Trophoblast cell (in vitro differentiated cells and primary cell): ENCODE measurements at regions not wholly inside any gene's neighbourhood (a gene's known extent, or its start where the extent isn't known, plus 50 kb on each side); places are given as distances from the start of the nearest gene placed in this dataset.
A peak's percentile ranks its signal among the peaks of the same experiment; 100 is the strongest.

Source experiments
- DNase-seq, 2 donors: peaks; one replicate each; pipeline ENCODE4 v3.0.0-alpha.2; 2016
- H2AFZ ChIP-seq: 2 replicates; pipeline ENCODE4 v1.6.1; 2013; ENCODE audit warnings: low read length, moderate library complexity, mild to moderate bottlenecking; ENCODE audit not compliant: insufficient read depth, poor library complexity
- H2AK5ac ChIP-seq: 2 replicates; pipeline ENCODE4 v1.6.1; 2013; ENCODE audit warnings: mild to moderate bottlenecking, low read length
- H2BK120ac ChIP-seq: 2 replicates; pipeline ENCODE4 v1.6.1; 2013; ENCODE audit warnings: low read length, mild to moderate bottlenecking, moderate library complexity; ENCODE audit not compliant: insufficient read depth, poor library complexity
- H2BK12ac ChIP-seq: 2 replicates; pipeline ENCODE4 v1.6.1; 2013; ENCODE audit warnings: mild to moderate bottlenecking, low read length, moderate library complexity
- H2BK5ac ChIP-seq: 2 replicates; pipeline ENCODE4 v1.6.1; 2013; ENCODE audit warnings: low read length, low read depth, moderate library complexity, mild to moderate bottlenecking; ENCODE audit not compliant: poor library complexity
- H3K14ac ChIP-seq: 2 replicates; pipeline ENCODE4 v1.6.1; 2013; ENCODE audit warnings: mild to moderate bottlenecking, low read length
- H3K18ac ChIP-seq: 2 replicates; pipeline ENCODE4 v1.6.1; 2013; ENCODE audit warnings: mild to moderate bottlenecking, low read length
- H3K23ac ChIP-seq: 2 replicates; pipeline ENCODE4 v1.6.1; 2013; ENCODE audit warnings: low read length
- H3K27ac ChIP-seq: 2 replicates; pipeline ENCODE4 v1.5.1; 2013; ENCODE audit warnings: low read depth, mild to moderate bottlenecking, inconsistent platforms, low read length, moderate library complexity
- H3K27me3 ChIP-seq: 2 replicates; pipeline ENCODE4 v1.6.1; 2013; ENCODE audit warnings: inconsistent platforms, mild to moderate bottlenecking, low read length, moderate library complexity; ENCODE audit not compliant: insufficient read depth
- H3K36me3 ChIP-seq, 2 experiments: 1 replicate in 1 of 2; 2 replicates in 1 of 2; pipeline ENCODE4 v1.6.1; 2013; ENCODE audit warnings: low read length in 2 of 2, mild to moderate bottlenecking in 2 of 2, moderate library complexity in 1 of 2; ENCODE audit not compliant: insufficient read depth in 2 of 2, control insufficient read depth in 1 of 2
- H3K4ac ChIP-seq: 2 replicates; pipeline ENCODE4 v1.6.1; 2013; ENCODE audit warnings: low read depth, mild to moderate bottlenecking, low read length, moderate library complexity
- H3K4me1 ChIP-seq, 2 experiments: 1 replicate in 1 of 2; 2 replicates in 1 of 2; pipeline ENCODE4 v1.6.1; 2013; ENCODE audit warnings: low read length in 2 of 2, mild to moderate bottlenecking in 2 of 2, moderate library complexity in 1 of 2; ENCODE audit not compliant: insufficient read depth in 2 of 2, control insufficient read depth in 1 of 2
- H3K4me2 ChIP-seq: 2 replicates; pipeline ENCODE4 v1.6.1; 2013; ENCODE audit warnings: inconsistent platforms, mild to moderate bottlenecking, low read length, moderate library complexity
- H3K4me3 ChIP-seq: 2 replicates; pipeline ENCODE4 v1.5.1; 2013; ENCODE audit warnings: mild to moderate bottlenecking, low read depth, low read length, inconsistent platforms
- H3K79me1 ChIP-seq: one replicate; pipeline ENCODE4 v1.6.1; 2013; ENCODE audit warnings: low read length
- H3K79me2 ChIP-seq: 2 replicates; pipeline ENCODE4 v1.6.1; 2013; ENCODE audit warnings: low read length, mild to moderate bottlenecking; ENCODE audit not compliant: control insufficient read depth, insufficient read depth, poor library complexity
- H3K9ac ChIP-seq: 2 replicates; pipeline ENCODE4 v1.6.1; 2013; ENCODE audit warnings: mild to moderate bottlenecking, low read length
- H3K9me3 ChIP-seq: 2 replicates; pipeline ENCODE4 v1.6.1; 2013; ENCODE audit warnings: low read depth, mild to moderate bottlenecking, control low read depth, inconsistent platforms, low read length; ENCODE audit not compliant: insufficient read depth
- H4K12ac ChIP-seq: 2 replicates; pipeline ENCODE4 v1.6.1; 2013; ENCODE audit warnings: low read depth, mild to moderate bottlenecking, low read length, moderate library complexity
- H4K8ac ChIP-seq: 2 replicates; pipeline ENCODE4 v1.6.1; 2013; ENCODE audit warnings: low read depth, mild to moderate bottlenecking, low read length, moderate library complexity
- H4K91ac ChIP-seq: one replicate; pipeline ENCODE4 v1.6.1; 2013; ENCODE audit warnings: low read depth, mild to moderate bottlenecking, low read length, moderate library complexity
- WGBS: extraction: QIAGEN DNeasy Blood & Tissue Kit; methylation state at CpG from one replicate; pipeline ENCODE4 v1.1.7; 2013; ENCODE audit warnings: missing lambda C conversion rate; ENCODE audit not compliant: insufficient read length, insufficient coverage; ENCODE audit errors: extremely low coverage; 5-methylcytosine and 5-hydroxymethylcytosine counted together

DNA sequence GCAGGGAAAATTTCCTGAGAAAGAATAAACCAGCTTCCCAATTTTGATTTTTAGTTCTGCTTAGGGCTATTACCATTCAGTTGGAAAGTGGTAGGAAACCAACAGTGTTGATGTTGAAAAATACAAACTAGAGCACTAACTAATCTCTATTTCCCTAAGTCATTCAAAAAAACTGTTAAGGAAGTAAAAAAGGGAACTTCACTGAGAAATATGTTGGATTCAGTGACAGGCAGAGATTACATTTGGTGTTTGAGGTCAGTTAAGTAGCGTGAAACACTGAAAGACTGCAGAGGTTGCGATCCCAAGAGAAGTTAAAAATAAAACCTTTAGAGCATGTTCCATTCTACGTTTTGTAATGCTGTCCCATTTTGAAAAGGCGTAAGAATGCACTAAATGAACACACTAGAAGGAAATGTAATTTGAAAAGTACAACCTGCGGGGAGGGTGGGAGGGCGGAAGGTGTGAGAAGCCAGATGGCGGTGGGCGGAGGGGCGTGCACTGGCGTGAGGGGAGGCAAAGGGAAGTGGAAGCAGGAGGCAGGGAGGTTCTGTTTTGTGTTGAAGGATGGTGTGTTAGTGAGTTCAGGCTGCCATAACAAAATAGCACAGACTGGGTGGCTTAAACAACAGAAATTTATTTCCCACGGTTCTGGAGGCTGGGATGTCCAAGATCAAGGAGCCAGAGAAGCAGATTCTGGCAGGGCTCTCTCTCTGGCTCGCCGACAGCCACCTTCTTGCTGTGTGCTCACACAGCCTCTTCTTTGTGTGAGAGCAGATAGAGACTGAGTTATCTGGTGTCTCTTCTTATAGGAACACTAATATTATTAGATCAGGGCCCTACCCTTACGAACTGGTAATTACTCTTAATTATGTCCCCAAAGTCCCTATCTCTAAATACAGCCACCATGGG lies 94.3 kb upstream of the KCTD1 start:
- no peaks in the 10 kb centered on the region for H3K27me3 ChIP-seq
- H4K12ac ChIP-seq = no peak overlapping the region
- H2BK120ac ChIP-seq = no peak overlapping the region
- H2AK5ac ChIP-seq = no peak overlapping the region
- H3K27ac ChIP-seq = no peak overlapping the region
- H4K8ac ChIP-seq = no peak overlapping the region
- no peak overlapping the region for H4K91ac ChIP-seq
- H3K9me3 ChIP-seq = no peaks in the 10 kb centered on the region
- no peaks in the 10 kb centered on the region for H3K4me1 ChIP-seq
- H2BK12ac ChIP-seq = no peak overlapping the region
- no peak overlapping the region for H2BK5ac ChIP-seq
- no CpG with 5 or more reads among the region's 14 CpGs for WGBS
- H3K9ac ChIP-seq = no peak overlapping the region
- no peak overlapping the region for H3K23ac ChIP-seq
- H3K79me1 ChIP-seq = no peaks in the 10 kb centered on the region
- H3K14ac ChIP-seq = no peak overlapping the region
- no peak overlapping the region for H3K4ac ChIP-seq
- peak in 1 of 2 donors; percentile 2 for DNase-seq
- H3K4me2 ChIP-seq = no peak overlapping the region
- no peaks in the 10 kb centered on the region for H3K79me2 ChIP-seq
- no peak overlapping the region for H2AFZ ChIP-seq
- H3K36me3 ChIP-seq = no peaks in the 10 kb centered on the region
- H3K18ac ChIP-seq = no peak overlapping the region
- no peak overlapping the region for H3K4me3 ChIP-seq

DNA sequence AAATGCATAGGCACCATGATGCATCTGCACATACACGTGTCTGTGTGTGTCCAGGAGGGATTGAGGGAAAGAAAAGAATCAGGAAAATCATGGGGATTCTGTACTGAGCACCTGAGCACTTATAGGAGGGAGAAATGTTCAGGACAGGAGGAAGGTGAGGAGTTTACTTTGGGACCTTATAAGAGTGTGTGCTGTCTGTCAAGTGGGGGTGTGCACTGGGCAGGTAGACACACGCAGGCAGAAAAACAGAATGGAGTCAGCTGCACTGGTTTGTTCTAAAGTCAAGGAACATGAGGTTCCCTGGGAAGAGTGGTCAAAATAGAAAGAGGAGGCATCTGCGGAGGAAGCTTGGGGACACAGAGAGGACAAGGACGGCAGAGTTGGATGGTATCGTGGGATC lies 92.2 kb upstream of the KCTD1 start:
- Histone ChIP-seq H2BK12ac (no peak overlapping the region), H3K79me2 (no peaks in the 10 kb centered on the region), H3K4me3 (no peak overlapping the region), H3K4me1 (no peaks in the 10 kb centered on the region), H3K27ac (no peak overlapping the region), H4K12ac (no peak overlapping the region), H4K91ac (no peak overlapping the region), H3K9me3 (no peaks in the 10 kb centered on the region), H3K79me1 (no peaks in the 10 kb centered on the region), H4K8ac (no peak overlapping the region), H2AK5ac (no peak overlapping the region), H2BK5ac (no peak overlapping the region), H3K36me3 (no peaks in the 10 kb centered on the region), H3K4me2 (no peak overlapping the region), H3K14ac (no peak overlapping the region), H2BK120ac (no peak overlapping the region), H3K27me3 (no peaks in the 10 kb centered on the region), H3K4ac (no peak overlapping the region), H3K23ac (no peak overlapping the region), H2AFZ (no peak overlapping the region), H3K9ac (no peak overlapping the region), H3K18ac (no peak overlapping the region)
- DNase-seq = no peak
- WGBS = no CpG with 5 or more reads among the region's 5 CpGs

DNA sequence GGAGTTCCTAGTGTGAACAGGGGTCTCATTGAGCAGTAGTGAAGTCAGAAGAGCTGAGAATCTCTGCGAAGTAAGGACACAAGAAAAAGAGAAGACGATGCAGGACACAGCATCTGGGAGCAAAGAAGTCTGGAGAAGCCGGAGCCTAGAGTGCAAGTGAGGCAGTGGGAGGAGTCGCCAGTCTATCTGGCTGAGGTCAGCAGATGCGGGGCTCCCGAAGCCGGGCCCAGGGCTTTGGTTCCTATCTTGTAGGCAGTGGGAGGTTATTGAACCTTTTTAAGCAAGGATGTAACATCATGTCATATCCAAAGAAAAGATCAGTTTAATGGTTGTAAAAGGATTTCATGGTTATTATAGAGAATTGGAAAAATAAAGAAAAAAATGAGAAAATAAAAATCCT lies 90.8 kb upstream of the KCTD1 start:
- no peak overlapping the region for H3K18ac ChIP-seq
- no peaks in the 10 kb centered on the region for H3K36me3 ChIP-seq
- no peak overlapping the region for H4K8ac ChIP-seq
- no peak overlapping the region for H2BK12ac ChIP-seq
- no peak overlapping the region for H2AFZ ChIP-seq
- H3K4me1 ChIP-seq = no peaks in the 10 kb centered on the region
- no peaks in the 10 kb centered on the region for H3K9me3 ChIP-seq
- no peak overlapping the region for H2AK5ac ChIP-seq
- no peak overlapping the region for H4K12ac ChIP-seq
- H3K79me1 ChIP-seq = no peaks in the 10 kb centered on the region
- H2BK120ac ChIP-seq = no peak overlapping the region
- H3K79me2 ChIP-seq = no peaks in the 10 kb centered on the region
- H4K91ac ChIP-seq = no peak overlapping the region
- H2BK5ac ChIP-seq = no peak overlapping the region
- H3K4me2 ChIP-seq = no peak overlapping the region
- WGBS = no CpG with 5 or more reads among the region's 7 CpGs
- H3K27ac ChIP-seq = no peak overlapping the region
- no peak overlapping the region for H3K14ac ChIP-seq
- DNase-seq = no peak
- H3K27me3 ChIP-seq = no peaks in the 10 kb centered on the region
- H3K4ac ChIP-seq = no peak overlapping the region
- no peak overlapping the region for H3K4me3 ChIP-seq
- H3K9ac ChIP-seq = no peak overlapping the region
- H3K23ac ChIP-seq = no peak overlapping the region

DNA sequence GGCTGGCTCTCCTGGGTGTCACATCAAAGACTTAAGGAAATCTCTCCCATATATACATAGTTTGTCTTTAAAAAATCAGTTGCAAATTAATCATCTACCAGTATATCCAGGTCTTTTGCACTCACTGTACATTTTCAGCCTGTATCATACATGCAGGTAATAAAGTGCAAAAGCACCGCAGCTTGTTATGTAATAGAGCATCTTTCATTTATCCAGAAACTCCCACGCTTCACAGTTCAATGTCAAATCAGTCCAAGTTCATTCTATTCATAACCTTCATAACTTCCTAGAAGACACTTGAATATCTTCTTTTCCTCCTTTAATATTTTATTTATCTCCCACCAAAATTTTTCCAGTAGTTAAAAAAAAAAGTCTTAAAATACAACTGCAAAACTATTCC lies 89.6 kb upstream of the KCTD1 start:
- Histone ChIP-seq H3K23ac (no peak overlapping the region), H4K8ac (no peak overlapping the region), H3K18ac (no peak overlapping the region), H2BK5ac (no peak overlapping the region), H4K91ac (no peak overlapping the region), H3K9me3 (no peaks in the 10 kb centered on the region), H2AFZ (no peak overlapping the region), H3K4me1 (no peaks in the 10 kb centered on the region), H3K27me3 (no peaks in the 10 kb centered on the region), H3K14ac (no peak overlapping the region), H3K4me3 (no peak overlapping the region), H4K12ac (no peak overlapping the region), H2BK120ac (no peak overlapping the region), H2BK12ac (no peak overlapping the region), H3K36me3 (no peaks in the 10 kb centered on the region), H2AK5ac (no peak overlapping the region), H3K4me2 (no peak overlapping the region), H3K4ac (no peak overlapping the region), H3K27ac (no peak overlapping the region), H3K79me1 (no peaks in the 10 kb centered on the region), H3K9ac (no peak overlapping the region), H3K79me2 (no peaks in the 10 kb centered on the region)
- WGBS = no CpG with 5 or more reads among the region's 2 CpGs
- no peak for DNase-seq
